ENCODE measurements at regions not wholly inside any gene's neighbourhood (a gene's known extent, or its start where the extent isn't known, plus 50 kb on each side); places are given as distances from the start of the nearest gene placed in this dataset.

GRCh38 chr20:54891907-54892306 is 416.5 kb downstream of the DOK5 start:
- TF ChIP-seq CTCF (IDR thresholded peaks at IDR 0.05), result no peak
- intact Hi-C loops (cut with micrococcal nuclease), result no loop called here
- H3K9me3 Mint-ChIP-seq, result peaks cover 1% of the 10 kb centered on the region
- no peak overlapping the region for H3K4me3 Mint-ChIP-seq
- H3K27me3 Mint-ChIP-seq, result no peaks in the 10 kb centered on the region
- no peaks in the 10 kb centered on the region for H3K4me1 Mint-ChIP-seq
- DNase-seq (no peak), ATAC-seq (ENCODE audit: low read depth) (no peak)
- H3K27ac Mint-ChIP-seq, result no peak overlapping the region
- ChIA-PET POLR2A (no interaction called here), CTCF (no interaction called here)
- no peaks in the 10 kb centered on the region for H3K36me3 Mint-ChIP-seq (ENCODE audit: low read depth)

GRCh38 chr20:54879393-54879792 is 404.0 kb downstream of the DOK5 start:
- POLR2A ChIA-PET, result no interaction called here
- Mint-ChIP-seq H3K27me3 (no peaks in the 10 kb centered on the region), H3K4me1 (no peaks in the 10 kb centered on the region), H3K27ac (no peak overlapping the region), H3K36me3 (ENCODE audit: low read depth) (no peaks in the 10 kb centered on the region), H3K4me3 (no peak overlapping the region), H3K9me3 (peaks cover 3% of the 10 kb centered on the region)
- ATAC-seq (ENCODE audit: low read depth) (no peak), DNase-seq (no peak)
- CTCF ChIA-PET, result no interaction called here
- TF ChIP-seq CTCF (IDR thresholded peaks at IDR 0.05), result no peak
- intact Hi-C loops (cut with micrococcal nuclease), result no loop called here

GRCh38 chr20:54875307-54875706 is 399.9 kb downstream of the DOK5 start:
- ChIA-PET POLR2A (no interaction called here), CTCF (no interaction called here)
- Mint-ChIP-seq H3K36me3 (ENCODE audit: low read depth) (no peaks in the 10 kb centered on the region), H3K27me3 (no peaks in the 10 kb centered on the region), H3K4me3 (no peak overlapping the region), H3K4me1 (no peaks in the 10 kb centered on the region), H3K9me3 (peaks cover 3% of the 10 kb centered on the region), H3K27ac (no peak overlapping the region)
- no peak for TF ChIP-seq CTCF (IDR thresholded peaks at IDR 0.05)
- no peak for ATAC-seq (ENCODE audit: low read depth)
- intact Hi-C loops (cut with micrococcal nuclease), result no loop called here
- no peak for DNase-seq

- Mint-ChIP-seq H3K9me3 (peaks cover 3% of the 10 kb centered on the region), H3K27ac (no peak overlapping the region), H3K36me3 (ENCODE audit: low read depth) (no peaks in the 10 kb centered on the region), H3K4me1 (no peaks in the 10 kb centered on the region), H3K27me3 (no peaks in the 10 kb centered on the region), H3K4me3 (no peak overlapping the region)
- DNase-seq (no peak), ATAC-seq (ENCODE audit: low read depth) (no peak)
- no peak for TF ChIP-seq CTCF (IDR thresholded peaks at IDR 0.05)
- ChIA-PET CTCF (no interaction called here), POLR2A (no interaction called here)
- intact Hi-C loops (cut with micrococcal nuclease), result no loop called here
Measured at GRCh38 chr20:54874718-54875117, 399.3 kb downstream of the DOK5 start.

- no peak overlapping the region for H3K4me3 Mint-ChIP-seq
- no peak overlapping the region for H3K27ac Mint-ChIP-seq
- no peaks in the 10 kb centered on the region for H3K27me3 Mint-ChIP-seq
- CTCF ChIA-PET, result no interaction called here
- no peaks in the 10 kb centered on the region for H3K9me3 Mint-ChIP-seq
- ATAC-seq (ENCODE audit: low read depth) (no peak), DNase-seq (no peak)
- intact Hi-C loops (cut with micrococcal nuclease), result no loop called here
- H3K4me1 Mint-ChIP-seq, result no peaks in the 10 kb centered on the region
- POLR2A ChIA-PET, result no interaction called here
- no peak for TF ChIP-seq CTCF (IDR thresholded peaks at IDR 0.05)
- H3K36me3 Mint-ChIP-seq (ENCODE audit: low read depth), result no peaks in the 10 kb centered on the region
Measured at GRCh38 chr20:54872440-54872839, 397.0 kb downstream of the DOK5 start.

Measured in activated B cell treated with CpG ODN at 0.5 μM for 24 hours (primary cell).